CMK (cell line): ENCODE measurements at regions not wholly inside any gene's neighbourhood (a gene's known extent, or its start where the extent isn't known, plus 50 kb on each side); places are given as distances from the start of the nearest gene placed in this dataset.
A peak's percentile ranks its signal among the peaks of the same experiment; 100 is the strongest.

Experiments used
- DNase-seq: peaks from one replicate; pipeline ENCODE4 v3.0.0-alpha.2; 2010; ENCODE audit warnings: low read depth

DNA sequence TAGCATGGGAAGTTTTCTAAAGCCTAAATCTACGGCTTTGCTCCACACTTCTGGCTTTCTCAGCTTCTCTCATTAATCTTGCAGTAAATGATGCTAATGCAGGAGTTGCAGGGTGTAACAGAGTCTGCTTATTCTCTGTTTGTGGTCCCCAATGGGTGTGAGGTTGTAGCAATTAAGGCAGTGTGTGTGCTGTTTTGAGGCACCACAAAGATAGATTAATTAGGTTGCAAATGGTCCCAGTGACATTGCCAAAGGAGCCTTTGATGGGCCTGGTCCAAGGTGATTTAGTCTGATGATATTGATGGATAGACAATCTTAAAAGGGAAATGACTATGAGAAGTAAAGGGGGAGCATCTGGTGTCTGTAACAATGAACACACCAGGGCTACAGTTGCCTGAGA lies 1313.7 kb upstream of the CDH8 start:
- no peak for DNase-seq

DNA sequence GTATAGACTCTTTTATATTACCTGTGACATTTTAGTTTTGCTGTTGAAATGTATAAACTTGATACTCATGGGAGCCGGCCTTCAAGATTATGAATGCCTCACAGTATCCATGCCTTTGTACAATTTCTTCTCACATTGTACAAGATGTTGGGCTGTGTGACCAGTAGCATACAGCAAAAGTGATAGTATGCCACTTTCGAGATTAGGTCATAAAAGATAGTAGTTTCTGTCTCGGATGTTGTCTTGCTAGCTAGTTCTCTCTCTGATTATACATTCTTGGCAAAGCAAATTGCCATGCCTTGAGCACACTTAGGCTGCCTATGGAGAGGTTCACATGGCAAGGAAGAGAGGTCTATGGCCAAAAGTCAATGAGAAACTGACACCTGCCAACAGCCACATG lies 1309.8 kb upstream of the CDH8 start:
- no peak for DNase-seq

DNA sequence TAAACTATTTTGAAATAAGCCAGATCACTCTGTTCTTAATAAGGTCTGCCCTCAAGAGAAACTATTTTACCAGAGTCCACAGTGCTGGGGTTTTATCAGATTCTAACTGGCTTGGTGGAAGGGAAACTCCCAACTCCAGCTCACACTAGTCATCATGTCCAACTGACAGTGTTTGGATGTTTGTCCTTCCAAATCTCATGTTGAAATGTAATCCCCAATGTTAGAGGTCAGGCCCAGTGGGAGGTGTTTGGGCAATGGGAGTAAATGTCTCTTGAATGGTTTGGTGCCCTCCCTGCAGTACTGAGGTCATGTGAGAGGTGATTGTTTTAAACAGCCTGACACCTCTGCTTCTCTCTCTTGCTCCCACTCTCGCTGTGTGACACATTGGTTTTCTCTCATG lies 1301.0 kb upstream of the CDH8 start:
- DNase-seq, result no peak

DNA sequence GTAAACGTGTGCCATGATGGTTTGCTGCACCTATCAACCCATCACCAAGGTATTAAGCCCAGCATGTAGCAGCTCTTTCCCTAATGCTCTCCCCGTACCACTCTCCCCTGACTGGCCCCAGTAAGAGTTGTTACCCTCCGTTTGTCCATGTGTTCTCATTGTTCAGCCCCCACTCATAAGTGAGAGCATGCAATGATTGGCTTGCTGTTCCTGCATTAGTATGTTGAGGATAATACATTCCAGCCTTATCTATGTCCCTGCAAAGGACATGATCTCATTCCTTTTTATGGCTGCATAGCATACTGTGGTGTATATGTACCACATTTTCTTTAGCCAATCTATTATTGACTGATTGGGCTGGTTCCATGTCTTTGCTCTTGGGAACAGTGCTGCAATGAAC lies 1294.9 kb upstream of the CDH8 start:
- no peak for DNase-seq

DNA sequence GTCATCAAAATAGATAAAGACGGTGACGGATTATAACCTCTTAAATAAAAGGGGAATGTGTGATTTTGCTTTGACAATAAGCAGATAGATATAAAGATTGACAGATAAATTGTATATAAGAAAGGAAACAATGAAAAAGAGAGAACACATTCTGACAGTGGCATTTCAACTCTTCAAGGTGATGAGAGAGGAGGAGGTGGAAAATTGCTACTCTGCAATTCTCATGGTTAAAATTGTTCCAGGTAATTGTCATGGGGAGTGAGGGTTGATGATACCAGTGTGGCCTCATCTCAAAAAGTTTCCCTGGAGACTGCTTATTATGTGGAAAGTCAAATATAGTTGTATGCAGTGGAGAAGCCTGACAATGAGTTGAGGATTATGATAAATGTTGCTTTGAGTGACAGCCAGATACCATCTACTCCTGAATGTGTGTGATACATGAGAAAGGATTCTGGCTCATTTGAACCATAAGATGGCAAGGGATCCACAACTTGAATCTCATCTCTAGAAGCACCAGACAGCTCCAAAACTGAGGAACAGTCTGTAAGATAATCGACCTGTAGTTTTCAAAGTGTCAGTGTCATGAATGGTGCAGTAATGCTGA lies 1290.6 kb upstream of the CDH8 start:
- DNase-seq, result no peak

DNA sequence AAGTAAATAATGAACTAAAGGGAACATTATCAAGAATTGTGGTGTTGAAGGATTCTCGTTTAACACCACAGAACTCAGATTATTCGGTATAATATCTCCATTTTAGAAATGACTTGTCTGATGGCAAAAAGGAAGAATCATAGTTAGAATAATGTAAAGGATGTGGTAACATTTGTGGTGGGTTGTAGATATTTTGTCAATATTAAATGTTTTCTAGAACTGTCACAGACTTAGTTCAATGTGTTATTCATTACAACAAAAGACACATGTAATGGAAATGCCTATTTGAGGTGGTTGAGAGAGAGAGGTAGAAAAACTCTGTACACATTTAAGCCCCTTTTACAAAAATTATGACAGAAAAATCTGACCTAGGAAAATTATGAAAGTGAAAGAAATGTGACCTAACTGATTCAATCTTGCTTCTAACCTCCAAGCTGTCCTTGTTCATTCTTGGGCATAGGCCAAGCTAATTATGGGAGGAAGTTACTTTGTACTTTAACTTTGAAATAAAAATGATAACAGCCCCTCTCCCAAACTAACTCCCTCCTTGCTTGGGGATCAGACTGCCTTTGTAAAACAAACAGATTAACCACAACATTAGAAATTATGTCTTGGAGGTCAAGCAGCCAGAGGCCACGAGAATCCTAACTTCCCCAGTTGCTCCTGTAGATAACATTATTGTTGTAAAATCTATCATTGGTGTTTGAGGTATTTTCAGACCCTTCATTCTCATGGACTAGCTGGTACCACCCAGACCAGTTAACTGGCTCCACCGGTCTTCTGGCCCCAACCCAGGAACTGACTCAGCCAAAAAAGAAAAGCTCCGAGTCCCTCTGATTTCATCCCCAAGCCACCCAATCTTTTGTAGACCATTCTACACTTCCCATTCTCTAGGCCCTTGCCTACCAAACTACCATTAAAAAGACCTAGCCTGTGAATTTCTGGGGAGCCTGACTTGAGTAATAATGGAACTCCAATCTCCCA lies 1287.8 kb upstream of the CDH8 start:
- no peak for DNase-seq

DNA sequence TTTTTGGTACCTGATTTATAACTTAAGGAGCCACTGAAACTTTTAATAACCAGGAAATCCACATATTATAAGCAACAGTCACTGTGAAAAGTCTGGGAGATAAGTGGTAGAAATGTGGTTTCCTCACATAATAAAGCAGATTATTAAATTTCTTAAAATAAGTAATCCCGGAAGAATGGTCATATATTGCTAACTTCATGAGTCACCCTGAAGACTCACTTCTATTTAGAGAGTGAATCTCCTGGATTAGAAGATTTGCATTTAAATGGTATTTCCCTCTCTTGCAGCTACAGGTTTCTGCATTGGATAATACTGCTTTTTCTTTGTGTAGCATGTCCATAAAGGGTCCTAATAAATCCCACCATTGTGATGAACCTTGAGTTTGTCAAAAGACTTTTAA lies 1286.8 kb upstream of the CDH8 start:
- no peak for DNase-seq

DNA sequence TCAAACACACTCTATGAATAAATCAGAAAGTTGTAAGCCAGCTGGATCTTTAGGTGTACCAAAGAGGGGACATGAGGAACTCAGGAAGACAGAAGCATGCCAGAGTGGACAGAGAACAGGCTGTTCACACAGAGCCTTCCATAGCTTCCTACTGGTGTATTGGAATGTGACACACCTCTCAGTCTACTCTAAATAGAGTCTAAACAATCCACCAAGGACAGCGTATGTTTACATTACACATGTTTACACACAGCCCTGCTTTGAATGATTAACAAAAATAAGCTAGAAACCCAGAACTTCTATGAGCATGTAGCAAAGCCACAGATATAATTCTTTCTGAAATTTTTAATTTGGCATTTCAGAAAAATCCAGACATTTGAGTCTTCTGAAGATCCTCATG lies 1279.0 kb upstream of the CDH8 start:
- DNase-seq, result no peak

DNA sequence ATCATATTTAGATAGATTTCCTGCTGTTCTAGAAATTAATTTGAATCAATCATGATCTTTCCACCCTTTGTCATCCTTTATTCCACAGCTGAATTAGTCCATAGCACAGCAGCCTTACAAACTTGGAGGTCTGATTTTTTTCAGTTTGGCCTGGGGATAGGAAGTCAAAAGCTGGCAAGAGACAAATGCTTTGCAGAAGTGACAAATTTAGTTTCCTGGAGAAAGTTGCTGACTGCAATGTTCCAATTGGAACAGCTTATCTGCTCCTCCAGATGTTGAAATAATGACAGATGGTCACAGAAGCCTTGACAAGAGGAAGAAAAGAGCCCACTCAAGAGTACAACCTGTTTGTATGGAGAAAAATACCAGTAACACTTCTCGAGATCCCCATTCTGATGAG lies 1276.1 kb upstream of the CDH8 start:
- peak; percentile 36 for DNase-seq

DNA sequence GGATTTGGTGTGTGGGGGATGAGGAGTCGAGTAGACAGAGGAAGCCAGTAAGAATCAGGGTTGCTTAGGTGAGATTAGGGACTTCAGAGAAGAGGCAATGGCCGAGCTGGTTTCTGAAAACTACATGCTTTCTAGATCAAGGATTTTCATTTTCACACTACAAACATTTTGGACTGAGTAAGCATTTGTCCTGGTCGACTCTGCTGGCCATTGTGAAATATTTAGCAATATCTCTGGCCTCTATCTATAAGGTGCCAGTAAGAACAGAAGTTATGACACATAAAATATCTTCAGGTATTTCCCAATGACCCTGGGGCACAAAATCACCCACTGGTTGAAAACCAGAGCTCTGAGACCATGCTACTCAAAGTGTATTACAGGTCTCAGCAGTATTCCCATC lies 1275.1 kb upstream of the CDH8 start:
- DNase-seq, result no peak

DNA sequence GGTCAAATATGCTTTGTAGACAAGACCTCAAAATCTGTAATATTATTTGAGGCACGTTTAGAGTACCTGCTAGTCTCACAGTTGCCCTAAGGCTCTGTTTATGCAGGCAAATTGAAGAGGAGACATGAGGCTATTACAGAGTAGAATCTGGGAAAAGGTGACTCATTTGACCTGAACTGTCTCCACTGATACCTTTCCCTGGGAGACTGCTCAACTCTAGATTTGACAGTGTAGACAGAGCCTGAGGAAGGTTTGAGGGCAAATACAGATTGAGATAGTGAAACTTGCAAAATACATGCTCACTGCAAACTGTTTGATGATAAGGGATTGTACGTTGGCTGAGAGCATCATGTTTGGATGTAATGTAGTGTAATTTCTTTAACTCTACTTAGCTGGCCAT lies 1266.6 kb upstream of the CDH8 start:
- DNase-seq, result no peak

DNA sequence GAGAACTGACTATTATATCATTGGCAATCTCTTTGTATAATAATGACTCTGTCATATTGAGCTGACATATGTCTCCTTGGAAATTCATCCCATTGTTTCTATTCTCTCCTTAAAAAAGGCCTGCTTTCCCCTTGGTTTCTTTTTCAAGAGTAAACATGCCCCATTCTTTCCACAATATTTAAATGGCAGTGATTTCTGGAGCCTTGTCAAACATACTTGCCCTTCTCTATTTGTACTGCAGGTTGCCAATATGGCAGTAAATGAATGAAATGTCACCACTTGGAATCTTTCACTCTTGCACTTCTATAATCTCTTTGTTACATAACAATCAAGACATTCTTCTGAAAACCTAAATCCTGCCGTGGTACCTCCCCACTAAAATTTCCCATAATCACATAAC lies 1265.1 kb upstream of the CDH8 start:
- no peak for DNase-seq

DNA sequence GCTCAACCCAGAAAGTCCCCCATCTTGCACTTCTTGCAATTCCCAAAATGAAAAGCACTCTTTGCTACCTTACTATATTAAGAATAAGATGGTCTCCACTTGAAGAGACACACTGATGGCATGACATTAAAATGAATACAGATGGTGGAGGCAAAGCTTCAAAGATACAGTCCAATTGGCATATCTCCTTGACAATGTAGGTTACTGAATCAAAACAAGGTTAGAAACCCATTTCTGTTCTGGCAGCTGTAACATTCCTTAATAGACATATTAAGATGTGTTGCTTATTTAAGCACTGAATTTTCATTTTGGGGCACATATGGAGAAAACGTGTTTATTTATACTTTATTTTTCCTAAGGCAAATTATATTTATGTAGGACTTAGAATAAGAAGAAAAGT lies 1262.8 kb upstream of the CDH8 start:
- DNase-seq, result no peak

DNA sequence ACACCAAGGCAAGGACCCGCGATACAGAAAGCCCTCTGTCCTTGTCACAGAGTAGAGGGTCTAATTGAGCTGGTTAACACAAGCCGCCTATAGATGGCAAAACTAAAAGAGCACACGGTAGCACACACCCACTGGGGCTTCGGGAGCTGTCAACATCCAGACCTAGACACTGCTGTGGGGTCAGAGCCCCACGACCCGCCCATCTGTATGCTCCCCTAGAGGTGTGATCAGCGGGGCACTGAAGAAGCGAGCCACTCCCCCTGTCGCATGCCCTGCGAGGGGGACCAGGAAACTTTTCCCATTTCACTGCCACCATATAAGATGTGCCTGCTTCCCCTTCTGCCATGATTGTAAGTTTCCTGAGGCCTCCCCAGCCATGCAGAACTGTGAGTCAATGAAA lies 1255.8 kb upstream of the CDH8 start:
- DNase-seq, result no peak

DNA sequence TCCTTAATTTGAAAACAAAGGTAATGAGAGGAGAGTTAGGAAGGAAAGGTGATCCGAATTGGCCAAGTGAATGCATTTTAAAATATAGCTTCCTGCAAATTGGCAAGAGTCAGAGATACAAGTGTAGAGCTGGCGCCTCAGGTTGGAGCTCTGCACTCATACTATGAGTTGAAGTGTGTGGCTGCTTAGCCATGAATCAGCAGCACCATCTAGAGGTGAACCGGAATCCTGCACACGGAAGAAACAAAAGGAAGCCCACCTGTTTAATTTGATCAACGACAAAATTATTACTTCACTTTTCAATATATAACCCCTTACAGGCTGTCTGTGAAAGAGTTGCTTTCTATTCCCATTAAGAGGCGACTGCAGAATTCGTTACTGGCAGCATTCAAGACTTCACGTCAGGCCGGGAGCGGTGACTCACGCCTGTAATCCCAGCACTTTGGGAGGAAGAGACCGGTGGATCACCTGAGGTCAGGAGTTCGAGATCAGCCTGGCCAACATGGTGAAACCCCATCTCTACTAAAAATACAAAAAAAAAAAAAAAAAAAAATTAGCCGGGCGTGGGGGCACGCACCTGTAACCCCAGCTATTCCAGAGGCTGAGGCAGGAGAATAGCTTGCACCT lies 1253.7 kb upstream of the CDH8 start:
- DNase-seq, result no peak

DNA sequence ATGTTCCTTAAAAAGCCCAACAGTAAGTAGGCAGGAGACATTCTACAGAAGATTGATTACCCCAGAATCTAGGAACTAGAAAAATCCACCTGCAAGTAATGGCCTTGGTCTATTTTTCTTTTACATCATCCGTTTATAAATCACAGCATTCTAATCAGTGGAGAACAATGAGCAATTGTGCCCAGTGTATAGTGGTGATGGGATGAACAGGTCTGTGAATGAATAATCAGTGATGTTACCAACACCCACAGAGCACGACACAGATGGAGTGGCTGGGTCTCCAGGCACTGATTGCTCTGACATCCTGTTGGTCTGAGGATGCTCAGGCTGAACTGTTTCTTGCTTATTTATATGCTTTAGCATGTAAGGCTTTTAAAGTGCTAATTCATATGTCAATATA lies 1251.2 kb upstream of the CDH8 start:
- DNase-seq, result no peak

DNA sequence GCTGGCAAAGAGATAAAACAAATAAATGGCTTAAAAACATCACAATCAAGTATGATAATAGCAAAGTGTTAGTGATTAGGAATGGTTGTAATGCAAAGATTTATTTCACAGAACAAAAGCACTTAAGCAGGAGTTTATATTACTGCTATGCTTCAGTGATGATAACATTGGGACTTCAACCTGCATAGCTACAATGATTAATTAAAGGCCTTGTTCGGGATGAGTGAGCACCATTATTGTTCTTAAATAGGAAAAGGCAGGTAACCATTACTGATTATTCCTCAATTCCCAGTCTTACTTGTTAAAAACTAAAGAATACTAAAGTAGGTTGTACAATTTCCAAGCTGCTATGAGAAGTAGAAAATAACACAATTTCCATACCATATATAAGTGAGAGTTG lies 1247.5 kb upstream of the CDH8 start:
- DNase-seq, result no peak

DNA sequence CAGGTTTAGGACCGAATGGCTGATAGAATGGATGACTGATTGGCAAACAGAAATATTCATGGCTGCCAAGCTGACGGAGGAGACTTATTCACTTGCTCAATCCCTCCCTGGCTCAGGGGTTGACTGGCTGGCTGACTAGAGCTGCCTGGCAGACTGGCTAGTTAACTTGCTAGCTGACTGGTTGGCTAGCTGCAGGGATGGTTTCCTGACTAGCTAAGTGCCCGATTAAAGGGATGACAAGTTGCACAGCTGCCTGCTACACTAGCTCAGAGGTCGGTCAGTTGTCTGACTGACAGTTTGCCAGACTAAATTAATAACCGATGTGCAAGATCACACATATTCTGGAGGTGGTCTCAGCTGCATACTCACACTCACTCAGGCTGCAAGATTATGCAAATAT lies 1208.4 kb upstream of the CDH8 start:
- no peak for DNase-seq

DNA sequence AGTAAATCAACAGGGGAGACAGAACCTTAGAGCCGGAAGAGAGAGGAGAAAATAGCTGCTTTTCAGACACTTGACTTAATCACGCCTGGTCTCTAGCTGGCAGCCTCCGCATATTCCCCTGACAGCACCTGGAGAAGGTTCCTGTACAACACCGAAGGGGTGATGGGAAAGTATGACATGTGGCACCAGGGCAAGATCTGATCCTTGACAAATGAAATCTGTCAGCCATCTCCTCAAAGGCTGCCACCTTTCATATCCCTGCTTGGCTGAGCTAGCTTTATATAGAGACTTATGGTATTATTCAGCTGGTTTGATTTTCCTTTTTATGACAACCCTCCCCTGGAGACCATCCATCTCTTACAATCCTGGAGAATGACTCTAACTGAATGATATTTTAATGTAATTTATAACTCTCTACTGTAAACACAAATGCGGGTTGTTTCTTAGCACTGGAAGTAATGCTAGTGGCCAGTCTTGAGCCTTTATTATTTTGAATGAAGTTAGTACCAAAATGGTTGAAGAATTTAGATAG lies 1205.3 kb upstream of the CDH8 start:
- DNase-seq, result no peak

DNA sequence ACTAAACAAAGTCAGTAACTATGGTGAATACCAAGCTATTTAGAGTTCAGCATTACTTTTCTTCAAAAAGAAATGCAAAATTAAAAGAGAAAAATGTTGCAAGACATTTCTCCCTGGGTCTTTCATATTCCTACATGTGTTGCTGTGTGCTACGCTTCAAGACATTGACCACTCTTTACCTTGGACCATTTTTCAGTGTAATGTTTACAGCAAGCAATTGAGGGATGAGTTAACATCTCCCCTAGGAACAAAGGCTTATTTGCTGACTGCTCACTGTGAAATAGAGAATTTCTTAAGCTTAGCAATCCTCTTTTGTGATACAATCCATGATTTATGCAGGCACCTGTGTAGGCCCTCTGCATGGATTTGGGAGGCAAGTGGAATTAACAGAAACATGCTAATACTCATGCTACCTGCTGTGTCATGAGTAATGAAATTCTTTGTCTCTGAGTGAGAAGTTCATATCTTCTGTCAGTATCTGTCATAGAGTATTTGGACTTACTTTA lies 1202.9 kb upstream of the CDH8 start:
- no peak for DNase-seq

DNA sequence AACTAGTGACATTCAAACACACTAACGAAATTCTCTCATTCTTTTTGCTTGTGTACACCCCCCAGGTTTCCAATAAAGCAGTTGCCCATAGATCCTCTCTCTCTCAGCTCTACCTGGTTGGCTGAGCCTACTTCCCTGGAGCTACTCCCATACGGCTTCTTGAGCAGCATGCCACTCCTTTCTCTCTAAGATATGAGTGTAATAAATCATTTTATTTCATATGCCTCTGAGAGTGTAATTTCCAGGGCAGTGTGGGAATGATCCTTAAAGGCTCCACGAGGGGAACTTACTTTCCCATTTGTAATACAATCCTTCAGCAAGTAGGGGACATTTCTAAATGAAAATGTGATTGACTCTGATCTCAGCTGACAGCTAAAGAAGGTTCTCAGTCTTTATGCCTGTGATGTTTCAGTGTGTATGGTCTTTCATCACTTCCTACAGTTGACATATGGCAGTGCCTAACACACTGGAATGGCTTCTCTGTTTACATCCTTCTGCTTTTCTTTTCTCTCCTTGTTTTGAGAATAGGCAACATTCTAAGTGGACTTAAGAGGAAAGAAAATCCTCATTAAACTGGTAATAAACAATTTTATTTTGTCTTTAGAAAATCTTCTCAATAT lies 1194.3 kb upstream of the CDH8 start:
- no peak for DNase-seq

DNA sequence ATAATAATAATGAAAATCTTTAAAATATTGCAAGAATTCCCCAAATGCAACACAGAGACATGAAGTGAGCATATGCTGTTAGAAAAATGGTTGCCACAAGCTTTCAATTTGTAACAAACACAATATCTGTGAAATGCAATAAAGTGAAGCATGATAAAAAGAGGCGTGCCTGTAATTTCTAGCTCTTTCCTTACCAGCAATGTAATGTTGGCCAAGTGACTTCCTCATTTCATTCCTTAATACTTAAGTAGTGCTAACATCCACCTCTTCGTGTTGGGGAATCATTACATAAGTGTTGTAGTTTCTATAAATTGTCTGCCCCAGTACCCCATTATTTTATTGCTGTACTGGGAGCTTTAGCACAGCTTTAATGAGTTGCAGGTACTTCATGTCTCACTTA lies 1192.0 kb upstream of the CDH8 start:
- DNase-seq, result no peak
